HUES64 (cell line): ENCODE measurements at regions not wholly inside any gene's neighbourhood (a gene's known extent, or its start where the extent isn't known, plus 50 kb on each side); places are given as distances from the start of the nearest gene placed in this dataset.

Source experiments
- H3K27ac ChIP-seq: 2 replicates; pipeline ENCODE4 v1.7.0; 2013; ENCODE audit warnings: low read depth, low read length, inconsistent platforms
- H3K27me3 ChIP-seq: 2 replicates; pipeline ENCODE4 v1.6.1; 2013; ENCODE audit warnings: mild to moderate bottlenecking, low read length; ENCODE audit not compliant: insufficient read depth
- H3K36me3 ChIP-seq: 2 replicates; pipeline ENCODE4 v1.6.1; 2013; ENCODE audit warnings: mild to moderate bottlenecking, low read length; ENCODE audit not compliant: insufficient read depth
- H3K4me1 ChIP-seq: 2 replicates; pipeline ENCODE4 v1.6.1; 2013; ENCODE audit warnings: mild to moderate bottlenecking, low read length, moderate library complexity; ENCODE audit not compliant: insufficient read depth
- H3K4me3 ChIP-seq: 2 replicates; pipeline ENCODE4 v1.5.1; 2013; ENCODE audit warnings: mild to moderate bottlenecking, low read length, moderate library complexity
- H3K9ac ChIP-seq: 2 replicates; pipeline ENCODE4 v1.6.1; 2013; ENCODE audit warnings: mild to moderate bottlenecking, low read depth, low read length
- H3K9me3 ChIP-seq: 2 replicates; pipeline ENCODE4 v1.6.1; 2013; ENCODE audit warnings: low read depth, low read length; ENCODE audit not compliant: insufficient read depth
- WGBS: fragments of 150-250, 120-280 bp; methylation state at CpG from one replicate; pipeline ENCODE4 v1.1.7; 2013; ENCODE audit warnings: missing lambda C conversion rate; 5-methylcytosine and 5-hydroxymethylcytosine counted together

DNA sequence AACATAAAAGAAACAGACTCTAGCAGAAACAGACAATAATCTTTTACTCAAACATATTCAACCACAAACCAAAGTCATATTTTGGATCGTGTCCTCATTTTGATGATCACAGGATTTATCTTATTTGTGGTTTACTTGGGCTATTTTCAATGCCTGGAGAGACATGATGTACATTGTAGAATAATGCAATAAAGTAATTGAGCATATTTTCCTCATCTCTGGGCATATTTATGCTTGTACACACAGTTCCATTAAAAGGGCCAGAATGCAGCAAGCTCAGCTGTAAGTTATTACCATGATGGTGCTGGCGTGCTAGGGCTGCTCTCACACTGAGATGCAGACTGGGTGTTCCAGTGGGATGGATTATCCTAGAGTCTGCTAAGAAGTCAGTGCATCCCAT, 456.7 kb downstream of the TLE4 start:
- Histone ChIP-seq H3K4me1 (no peaks in the 10 kb centered on the region; the same call in 1 of the 2 replicates), H3K27ac (no peak overlapping the region), H3K27me3 (no peaks in the 10 kb centered on the region), H3K9me3 (0 out of 2 replicates have a peak, but pooled peaks cover 4% of the 10 kb centered on the region), H3K9ac (no peak overlapping the region), H3K36me3 (no peaks in the 10 kb centered on the region), H3K4me3 (no peak overlapping the region)
- WGBS: 95% methylated on average over 2 of the region's 2 CpGs

DNA sequence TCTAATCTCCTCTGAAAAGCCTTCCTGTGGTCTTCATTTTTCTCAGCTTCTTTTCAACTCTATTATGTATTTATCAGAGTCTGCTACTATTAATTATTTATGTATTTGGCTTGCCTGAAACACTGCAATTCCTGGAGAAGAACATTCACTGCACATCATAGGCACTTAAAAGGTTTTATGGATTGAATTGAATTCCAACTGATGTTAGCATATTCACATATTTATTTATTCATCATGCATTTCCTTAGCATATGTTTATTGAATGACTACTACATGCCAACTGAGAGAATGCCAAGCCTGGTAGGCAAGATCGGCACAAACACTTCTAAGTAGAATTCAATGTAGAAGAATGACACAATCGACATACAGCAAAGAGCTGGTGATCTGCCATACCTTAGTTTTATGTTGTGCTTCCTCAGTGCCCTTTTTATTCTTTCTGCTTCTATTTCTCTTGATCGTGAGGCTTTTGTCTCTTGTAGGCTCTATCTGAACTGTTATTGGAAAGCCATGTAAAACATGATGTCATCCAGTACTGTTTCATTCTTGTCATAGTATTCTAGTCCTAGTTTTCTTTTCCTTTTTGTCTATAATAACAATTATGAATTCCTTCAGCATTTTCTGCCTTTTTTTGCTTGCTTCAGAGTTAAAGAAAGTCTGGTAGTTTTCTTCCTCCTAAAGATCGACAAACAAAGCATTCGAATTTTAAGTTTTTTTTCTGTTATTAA, 454.2 kb downstream of the TLE4 start:
- no peaks in the 10 kb centered on the region for H3K4me1 ChIP-seq
- no peak overlapping the region for H3K9ac ChIP-seq
- H3K9me3 ChIP-seq: no peaks in the 10 kb centered on the region
- H3K27me3 ChIP-seq: no peaks in the 10 kb centered on the region
- no peaks in the 10 kb centered on the region for H3K36me3 ChIP-seq
- no peak overlapping the region for H3K27ac ChIP-seq
- H3K4me3 ChIP-seq: no peak overlapping the region
- WGBS: 93% methylated on average over 4 of the region's 5 CpGs

DNA sequence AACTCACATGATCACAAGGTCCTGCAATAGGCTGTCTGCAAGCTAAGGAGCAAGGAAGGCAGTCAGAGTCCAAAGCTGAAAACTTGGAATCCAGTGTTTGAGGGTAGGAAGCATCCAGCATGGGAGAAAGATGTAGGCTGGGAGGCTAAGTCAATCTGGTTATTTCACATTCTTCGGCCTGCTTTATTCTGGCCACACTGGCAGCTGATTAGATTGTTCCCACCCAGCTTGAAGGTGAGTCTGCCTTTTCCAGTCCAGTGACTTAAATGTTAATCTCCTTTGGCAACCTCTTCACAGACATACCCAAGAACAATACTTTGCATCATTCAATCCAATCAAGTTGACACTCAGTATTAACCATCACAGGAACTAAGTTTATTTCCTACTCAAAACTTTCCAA, 453.4 kb downstream of the TLE4 start:
- H3K27ac ChIP-seq: no peak overlapping the region
- H3K9me3 ChIP-seq: no peaks in the 10 kb centered on the region
- H3K9ac ChIP-seq: no peak overlapping the region
- no peaks in the 10 kb centered on the region for H3K4me1 ChIP-seq
- no peaks in the 10 kb centered on the region for H3K27me3 ChIP-seq
- H3K36me3 ChIP-seq: no peaks in the 10 kb centered on the region
- no peak overlapping the region for H3K4me3 ChIP-seq
- WGBS: 98% methylated on average over 1 of the region's 1 CpG

DNA sequence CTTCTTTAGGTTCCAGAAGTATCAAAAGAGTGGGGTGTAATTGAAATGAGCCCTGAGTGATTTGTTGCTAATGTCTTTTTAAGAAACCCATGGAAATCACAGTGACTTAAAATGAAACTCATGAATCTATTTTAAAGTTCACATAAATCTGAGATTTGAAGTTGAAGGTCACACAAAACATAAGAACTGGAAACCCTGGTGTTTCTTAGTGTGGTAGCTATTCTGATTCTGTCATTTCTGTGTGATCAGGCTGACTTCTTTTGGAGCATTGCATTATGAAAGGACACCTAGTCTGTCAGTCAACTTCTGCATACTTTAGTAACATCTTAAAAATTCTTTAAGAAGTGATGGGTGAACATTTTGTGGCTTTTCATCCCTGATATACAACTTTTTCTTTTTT, 448.8 kb downstream of the TLE4 start:
- Histone ChIP-seq H3K27ac (no peak overlapping the region), H3K9me3 (no peaks in the 10 kb centered on the region), H3K4me3 (no peak overlapping the region), H3K4me1 (no peaks in the 10 kb centered on the region), H3K36me3 (no peaks in the 10 kb centered on the region), H3K9ac (no peak overlapping the region), H3K27me3 (no peaks in the 10 kb centered on the region)

DNA sequence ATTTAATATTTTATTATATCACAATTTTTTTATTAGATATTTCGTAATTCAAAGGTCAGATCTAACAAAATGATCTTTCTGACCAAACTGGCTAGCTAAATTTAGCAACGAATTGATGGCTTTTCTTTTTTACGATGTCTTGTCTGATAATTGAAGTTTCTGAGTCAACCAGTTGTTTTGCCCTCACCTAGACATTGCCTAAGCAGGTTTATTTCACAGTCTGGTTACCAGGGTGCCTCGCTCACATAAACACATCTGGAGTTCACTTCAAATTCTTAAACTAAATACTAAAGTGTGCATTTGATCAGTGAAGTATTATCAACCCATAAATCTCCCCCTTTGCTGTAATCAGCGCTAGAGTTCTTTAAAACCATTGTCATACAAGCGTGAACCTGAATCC, 448.3 kb downstream of the TLE4 start:
- no peak overlapping the region for H3K27ac ChIP-seq
- H3K4me1 ChIP-seq: no peaks in the 10 kb centered on the region
- 94% methylated on average over 6 of the region's 6 CpGs for WGBS
- no peaks in the 10 kb centered on the region for H3K27me3 ChIP-seq
- H3K9ac ChIP-seq: no peak overlapping the region
- no peaks in the 10 kb centered on the region for H3K9me3 ChIP-seq
- no peaks in the 10 kb centered on the region for H3K36me3 ChIP-seq
- no peak overlapping the region for H3K4me3 ChIP-seq

DNA sequence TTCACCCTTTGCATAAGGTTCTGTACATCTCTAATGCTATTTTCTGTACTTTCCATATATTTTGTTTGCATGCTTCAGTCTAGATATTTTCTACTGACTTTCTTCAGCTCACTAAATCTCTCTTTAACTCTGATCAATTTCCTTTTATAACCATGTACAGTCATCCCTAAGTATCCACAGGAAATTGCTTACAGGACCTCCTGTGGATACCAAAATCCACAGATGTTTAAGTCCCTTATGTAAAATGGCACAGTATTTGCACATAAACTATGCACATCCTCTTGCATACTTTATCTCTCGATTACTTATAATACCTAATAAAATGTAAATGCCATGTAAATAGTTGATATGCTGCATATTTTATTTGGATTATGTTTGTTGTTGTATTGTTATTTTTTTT, 442.1 kb downstream of the TLE4 start:
- Histone ChIP-seq H3K9ac (no peak overlapping the region), H3K27me3 (no peaks in the 10 kb centered on the region), H3K4me3 (no peak overlapping the region), H3K27ac (no peak overlapping the region), H3K9me3 (no peaks in the 10 kb centered on the region), H3K4me1 (no peaks in the 10 kb centered on the region), H3K36me3 (no peaks in the 10 kb centered on the region)
- no CpG with 5 or more reads among the region's 1 CpG for WGBS

DNA sequence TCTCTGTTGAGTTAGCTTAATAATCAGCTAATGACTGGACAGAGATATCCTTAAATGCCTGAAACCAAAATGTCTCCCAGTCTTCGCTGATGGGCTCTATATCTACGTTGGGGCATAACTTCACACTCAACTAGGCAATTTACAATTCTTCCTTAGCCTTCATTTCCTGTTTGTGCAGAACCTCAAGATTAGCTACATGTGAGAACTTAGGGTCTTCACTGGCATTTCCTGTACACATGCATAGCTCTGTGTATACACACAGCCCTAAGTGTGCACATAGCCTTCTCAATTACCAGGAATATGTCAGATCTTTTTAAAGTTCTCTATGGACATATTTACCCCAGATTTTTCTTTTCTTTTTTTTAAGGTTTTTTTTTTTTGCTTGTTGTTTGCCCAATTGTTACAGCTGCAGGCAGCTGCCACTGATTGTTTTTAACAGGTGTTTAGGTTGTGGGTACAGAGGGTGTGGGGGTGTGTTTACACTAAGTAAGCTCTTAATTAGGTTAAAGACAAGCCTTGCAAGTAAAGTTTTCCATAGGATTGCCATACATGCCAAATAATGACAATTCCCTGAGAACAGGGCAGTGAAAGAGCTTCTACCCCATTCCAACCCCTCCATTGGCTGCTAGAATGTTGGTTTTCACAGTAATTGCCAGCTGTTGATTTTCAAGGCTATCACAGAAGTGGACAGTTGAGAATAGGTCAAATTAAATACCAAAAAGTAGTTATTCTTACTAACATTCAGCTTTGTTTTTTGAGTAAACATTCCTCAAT, 441.0 kb downstream of the TLE4 start:
- no peaks in the 10 kb centered on the region for H3K27me3 ChIP-seq
- no peak overlapping the region for H3K4me3 ChIP-seq
- no peaks in the 10 kb centered on the region for H3K4me1 ChIP-seq
- no peaks in the 10 kb centered on the region for H3K9me3 ChIP-seq
- WGBS: 94% methylated on average over 2 of the region's 2 CpGs
- no peaks in the 10 kb centered on the region for H3K36me3 ChIP-seq
- H3K27ac ChIP-seq: no peak overlapping the region
- H3K9ac ChIP-seq: no peak overlapping the region

DNA sequence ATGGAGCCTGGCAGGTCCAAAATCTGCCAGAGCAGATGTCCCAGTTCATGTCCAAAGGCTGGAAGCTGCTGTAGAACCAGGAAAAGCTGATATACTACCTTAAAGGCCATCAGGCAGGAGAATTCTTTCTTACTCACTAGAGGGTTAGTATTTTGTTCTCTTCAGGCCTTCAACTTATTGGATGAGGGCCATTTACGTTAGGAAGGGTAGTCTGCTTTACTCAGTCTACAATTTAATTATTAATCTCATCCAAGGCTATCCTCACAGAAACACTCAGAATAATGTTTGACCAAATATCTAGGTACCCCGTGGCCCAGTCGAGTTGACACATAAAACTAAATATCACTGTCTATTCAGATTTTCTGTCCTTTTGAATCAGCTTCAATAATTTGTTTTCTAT, 437.4 kb downstream of the TLE4 start:
- Histone ChIP-seq H3K9ac (no peak overlapping the region), H3K4me3 (no peak overlapping the region), H3K9me3 (no peaks in the 10 kb centered on the region), H3K4me1 (no peaks in the 10 kb centered on the region), H3K27ac (no peak overlapping the region), H3K36me3 (no peaks in the 10 kb centered on the region), H3K27me3 (no peaks in the 10 kb centered on the region)
- WGBS: 95% methylated on average over 3 of the region's 3 CpGs

DNA sequence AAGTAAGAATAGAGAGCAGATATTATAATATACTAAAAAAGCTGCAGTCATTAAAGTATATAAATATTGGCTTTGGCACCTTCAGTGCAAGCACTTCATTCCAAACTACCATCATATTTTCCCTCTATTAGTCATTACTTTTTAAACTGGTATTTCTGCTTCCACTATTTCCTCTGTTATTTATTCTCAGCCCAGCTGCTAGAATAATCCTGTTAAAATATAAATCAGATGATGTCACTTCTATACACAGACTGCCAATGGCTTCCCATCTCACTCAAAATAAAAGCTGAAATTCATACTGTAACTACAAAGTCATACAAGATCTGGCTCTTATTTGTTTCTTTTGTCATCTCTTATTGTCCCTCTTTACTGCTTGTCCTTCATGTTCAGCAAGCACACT, 432.9 kb downstream of the TLE4 start:
- Histone ChIP-seq H3K9me3 (no peaks in the 10 kb centered on the region), H3K4me3 (no peak overlapping the region), H3K36me3 (no peaks in the 10 kb centered on the region), H3K27me3 (no peaks in the 10 kb centered on the region), H3K4me1 (no peaks in the 10 kb centered on the region), H3K9ac (no peak overlapping the region), H3K27ac (no peak overlapping the region)

DNA sequence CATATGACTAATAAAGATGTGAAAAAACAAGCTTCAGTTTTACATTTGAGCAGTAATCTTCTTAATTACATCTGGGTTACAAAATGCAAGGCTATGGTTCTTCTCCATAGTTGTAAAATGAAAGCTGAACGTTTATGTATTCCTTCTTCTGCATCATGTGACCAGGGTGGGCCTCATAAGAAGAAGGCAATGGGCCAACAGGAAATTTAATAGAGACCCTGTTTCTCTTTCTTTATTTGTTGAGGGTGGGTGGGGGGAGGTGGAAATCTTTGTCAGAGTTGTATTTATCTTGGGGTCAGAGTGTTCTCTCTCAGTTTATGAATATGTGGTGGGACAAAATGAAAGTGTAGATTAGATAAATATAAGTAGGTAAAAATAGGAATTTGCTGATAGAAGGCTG, 418.8 kb downstream of the TLE4 start:
- H3K9me3 ChIP-seq: no peaks in the 10 kb centered on the region
- H3K27me3 ChIP-seq: no peaks in the 10 kb centered on the region
- H3K4me1 ChIP-seq: peaks cover 4% of the 10 kb centered on the region; the same call in 1 of the 2 replicates
- no peak overlapping the region for H3K27ac ChIP-seq
- 77% methylated on average over 1 of the region's 1 CpG for WGBS
- H3K4me3 ChIP-seq: no peak overlapping the region
- no peak overlapping the region for H3K9ac ChIP-seq
- no peaks in the 10 kb centered on the region for H3K36me3 ChIP-seq

DNA sequence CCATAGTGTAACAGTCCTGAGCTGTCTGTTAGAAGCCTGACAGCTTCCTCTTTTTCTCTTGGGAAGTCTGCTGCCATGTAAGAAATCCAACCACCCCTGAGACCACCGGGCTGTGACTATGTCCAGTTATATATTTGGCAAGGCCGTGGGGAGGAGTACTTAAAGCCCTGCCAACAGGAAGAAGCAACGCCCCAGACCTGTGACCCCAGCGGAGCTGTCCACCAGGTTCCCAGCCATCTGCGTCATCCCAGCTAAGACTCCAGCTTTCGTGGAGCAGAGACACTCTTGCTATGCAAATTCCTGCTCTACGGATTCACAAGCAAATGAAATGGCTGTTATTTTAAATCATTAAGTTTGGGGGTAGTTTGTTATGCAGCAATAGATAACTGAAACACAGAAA, 417.3 kb downstream of the TLE4 start:
- no peaks in the 10 kb centered on the region for H3K27me3 ChIP-seq
- H3K9me3 ChIP-seq: no peaks in the 10 kb centered on the region
- WGBS: 76% methylated on average over 7 of the region's 7 CpGs
- H3K4me3 ChIP-seq: no peak overlapping the region
- no peak overlapping the region for H3K27ac ChIP-seq
- H3K36me3 ChIP-seq: no peaks in the 10 kb centered on the region
- H3K9ac ChIP-seq: no peak overlapping the region
- H3K4me1 ChIP-seq: peaks cover 4% of the 10 kb centered on the region; the same call in 1 of the 2 replicates
